Fibroblast of villous mesenchyme (primary cell): ENCODE measurements at regions not wholly inside any gene's neighbourhood (a gene's known extent, or its start where the extent isn't known, plus 50 kb on each side); places are given as distances from the start of the nearest gene placed in this dataset.

Source experiments
- DNase-seq: peaks from one replicate; pipeline ENCODE4 v3.0.0-alpha.2; 2010; ENCODE audit warnings: low read depth
- H3K4me3 ChIP-seq: 2 replicates; pipeline ENCODE4 v1.5.1; 2011; ENCODE audit warnings: low read depth, mild to moderate bottlenecking, low read length
- CTCF ChIP-seq: IDR thresholded peaks from 2 replicates; pipeline ENCODE4 v1.5.1; 2012; ENCODE audit warnings: low read depth, mild to moderate bottlenecking, low read length; ENCODE audit not compliant: insufficient read depth

DNA sequence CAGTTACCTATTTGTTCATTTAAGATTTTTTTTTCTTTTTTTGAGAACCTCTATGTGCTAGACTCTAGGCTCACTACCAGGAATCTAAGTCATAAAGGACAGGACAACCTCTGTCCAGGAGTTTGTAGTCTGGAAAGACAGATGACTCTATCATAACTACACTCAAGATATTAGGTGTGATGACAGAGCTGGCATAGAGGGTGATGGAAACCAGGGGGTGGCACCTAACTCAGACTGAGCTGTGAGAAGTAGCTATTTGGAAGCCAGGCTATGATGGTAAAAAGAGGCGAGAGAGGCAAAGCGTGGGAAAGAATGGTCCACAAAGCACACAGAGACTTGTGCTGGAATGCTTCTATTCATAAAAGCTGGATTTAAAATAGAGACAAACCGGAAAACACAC is 372.3 kb downstream of the SEC14L1 start:
- no peak overlapping the region for H3K4me3 ChIP-seq
- no peak for TF ChIP-seq CTCF
- DNase-seq: no peak

DNA sequence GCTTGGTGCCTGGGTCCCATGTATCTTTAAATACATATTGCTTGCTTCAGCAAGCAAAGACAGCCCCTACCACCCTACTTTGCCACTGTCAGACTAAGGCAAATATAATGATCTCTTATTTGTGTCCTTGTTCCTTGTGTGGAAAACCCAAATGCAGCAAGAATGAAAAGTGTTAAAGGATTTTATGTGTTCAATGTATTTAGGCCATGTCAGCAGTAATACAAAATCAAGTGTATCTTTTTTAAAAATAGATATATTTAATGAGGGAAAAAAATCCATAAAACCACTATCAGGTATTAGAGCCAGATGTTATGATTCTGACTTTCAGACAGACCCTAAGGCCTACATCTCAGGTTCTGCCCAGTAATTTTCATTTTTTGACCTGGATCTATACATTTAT is 374.5 kb downstream of the SEC14L1 start:
- H3K4me3 ChIP-seq: no peak overlapping the region
- DNase-seq: no peak
- no peak for TF ChIP-seq CTCF

GRCh38 chr17:77516902-77517301 is 376.1 kb downstream of the SEC14L1 start:
- no peak for TF ChIP-seq CTCF
- no peak overlapping the region for H3K4me3 ChIP-seq
- DNase-seq: peak; percentile 22

- DNase-seq: no peak
- no peak overlapping the region for H3K4me3 ChIP-seq
- no peak for TF ChIP-seq CTCF
These were observed 380.3 kb downstream of the SEC14L1 start for GRCh38 chr17:77521076-77521475.

DNA sequence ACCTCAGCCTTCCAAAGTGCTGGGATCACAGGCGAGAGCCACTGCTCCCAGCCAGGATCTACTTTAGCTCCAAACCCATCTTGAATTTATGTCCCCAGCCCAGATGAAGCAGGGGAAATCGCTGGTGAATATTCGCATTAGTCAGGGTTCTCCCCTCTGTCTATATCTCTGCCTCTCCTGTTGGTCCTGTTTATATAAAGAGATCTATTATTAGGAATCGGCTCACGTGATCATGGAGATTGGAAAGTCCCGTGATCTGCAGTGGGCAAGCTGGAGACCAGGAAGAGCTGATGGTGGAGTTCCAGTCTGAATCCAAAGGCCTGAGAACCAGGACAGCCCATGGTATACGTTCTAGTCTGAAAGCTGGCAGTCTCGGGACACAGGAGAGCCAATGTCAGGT is 382.8 kb downstream of the SEC14L1 start:
- no peak for TF ChIP-seq CTCF
- DNase-seq: no peak

GRCh38 chr17:77526259-77526711 is 385.5 kb downstream of the SEC14L1 start:
- TF ChIP-seq CTCF: no peak
- H3K4me3 ChIP-seq: no peak overlapping the region
- no peak for DNase-seq

More for the DNA sequence above, 382.8 kb downstream of the SEC14L1 start:
- H3K4me3 ChIP-seq: no peak overlapping the region

GRCh38 chr17:77526728-77527350 is 386.1 kb downstream of the SEC14L1 start:
- no peak for DNase-seq
- H3K4me3 ChIP-seq: no peak overlapping the region
- TF ChIP-seq CTCF: no peak
